H1 (cell line): ENCODE measurements at regions not wholly inside any gene's neighbourhood (a gene's known extent, or its start where the extent isn't known, plus 50 kb on each side); places are given as distances from the start of the nearest gene placed in this dataset.
A peak's percentile ranks its signal among the peaks of the same experiment; 100 is the strongest.

Experiments
- CTCF ChIA-PET: fragments of 300-600 bp; sonication (Branson Sonifier 250); formaldehyde crosslinking; loops from one replicate; lab custom pipeline; 2021; ENCODE audit not compliant: partially characterized antibody; lab: Charles Lee
- POLR2A ChIA-PET: fragments of 300-600 bp; sonication (Branson Sonifier 250); formaldehyde crosslinking; loops from one replicate; lab custom pipeline; 2021; ENCODE audit warnings: inconsistent platforms; ENCODE audit not compliant: partially characterized antibody; lab: Charles Lee
- DNase-seq, 2 experiments: peaks; one replicate each; pipeline versions ENCODE4 v3.0.0 to v3.0.0-alpha.2; 2010 to 2022; ENCODE audit warnings: low spot score in 2 of 2, low read depth in 1 of 2, mixed read lengths in 1 of 2
- FAIRE-seq: peaks from 2 replicates; lab custom pipeline; 2011; peaks lifted over from hg19 to GRCh38; lab: Jason Lieb, UNC
- H2AFZ ChIP-seq: 2 replicates; pipeline ENCODE4 v1.8.1; 2012; ENCODE audit warnings: low read length, inconsistent platforms
- H2AK5ac ChIP-seq: 2 replicates; pipeline ENCODE4 v1.6.1; 2013; ENCODE audit warnings: low read depth, low read length
- H2BK120ac ChIP-seq: replicated peaks from 2 replicates; pipeline ENCODE3; 2013; ENCODE audit warnings: low read depth, low read length, inconsistent platforms
- H2BK12ac ChIP-seq: 2 replicates; pipeline ENCODE4 v1.6.1; 2013; ENCODE audit warnings: low read depth, low read length
- H2BK15ac ChIP-seq: 2 replicates; pipeline ENCODE4 v1.6.1; 2013; ENCODE audit warnings: low read length
- H2BK20ac ChIP-seq: 2 replicates; pipeline ENCODE4 v1.6.1; 2013; ENCODE audit warnings: low read length
- H2BK5ac ChIP-seq: 2 replicates; pipeline ENCODE4 v1.6.1; 2013; ENCODE audit warnings: low read depth, low read length
- H3K14ac ChIP-seq: 2 replicates; pipeline ENCODE4 v1.6.1; 2013; ENCODE audit warnings: inconsistent platforms; ENCODE audit not compliant: insufficient read length
- H3K18ac ChIP-seq: 2 replicates; pipeline ENCODE4 v1.6.1; 2013; ENCODE audit warnings: low read length; ENCODE audit errors: extremely low read depth
- H3K23ac ChIP-seq: 2 replicates; pipeline ENCODE4 v1.6.1; 2013; ENCODE audit warnings: inconsistent platforms; ENCODE audit not compliant: insufficient read length
- H3K23me2 ChIP-seq: 2 replicates; pipeline ENCODE4 v1.6.1; 2013; ENCODE audit warnings: low read depth, low read length
- H3K27ac ChIP-seq: 2 replicates; pipeline ENCODE4 v1.6.1; 2011; ENCODE audit warnings: low read depth, low read length, inconsistent platforms
- H3K27me3 ChIP-seq, 4 experiments: replicated peaks in 1 of 4; 1 replicate in 1 of 4; 2 replicates in 3 of 4; pipeline versions ENCODE4 v1.6.1 to v1.8.1; 2011 to 2013; ENCODE audit warnings: low read length in 3 of 4, mild to moderate bottlenecking in 3 of 4, inconsistent platforms in 2 of 4, mixed read lengths in 2 of 4, moderate library complexity in 1 of 4; ENCODE audit not compliant: control insufficient read depth in 3 of 4, insufficient read depth in 3 of 4; ENCODE audit errors: extremely low read depth in 1 of 4
- H3K36me3 ChIP-seq, 4 experiments: 2 replicates each; pipeline versions ENCODE4 v1.6.1 to v1.8.1; 2011 to 2013; ENCODE audit warnings: mild to moderate bottlenecking in 4 of 4, low read length in 3 of 4, moderate library complexity in 2 of 4, control low read depth in 1 of 4, inconsistent platforms in 1 of 4; ENCODE audit not compliant: insufficient read depth in 4 of 4, control insufficient read depth in 2 of 4
- H3K4ac ChIP-seq: replicated peaks from 2 replicates; pipeline ENCODE3; 2013; ENCODE audit warnings: low read length, low read depth, mixed read lengths, inconsistent platforms; ENCODE audit not compliant: insufficient read length
- H3K4me1 ChIP-seq, 4 experiments: replicated peaks in 1 of 4; 1 replicate in 1 of 4; 2 replicates in 3 of 4; pipeline versions ENCODE4 v1.6.1 to v1.8.1; 2011 to 2013; ENCODE audit warnings: low read length in 3 of 4, inconsistent platforms in 2 of 4, mixed read lengths in 1 of 4; ENCODE audit not compliant: insufficient read depth in 4 of 4, control insufficient read depth in 3 of 4
- H3K4me2 ChIP-seq, 2 experiments: 2 replicates each; pipeline versions ENCODE4 v1.6.1 to v1.8.1; 2011 to 2013; ENCODE audit warnings: low read depth in 2 of 2, low read length in 2 of 2, control low read depth in 1 of 2, inconsistent platforms in 1 of 2, mild to moderate bottlenecking in 1 of 2; ENCODE audit not compliant: insufficient read depth in 1 of 2
- H3K4me3 ChIP-seq, 4 experiments: fragments of 200-600, 300-600 bp in 1 of 4; sonication (generic), shearing (Covaris generic), sonication (Bioruptor Twin) in 1 of 4; 2 replicates each; pipeline versions ENCODE4 v1.5.1 to v1.8.1; 2011 to 2016; ENCODE audit warnings: low read length in 4 of 4, low read depth in 3 of 4, control low read depth in 2 of 4, inconsistent platforms in 2 of 4, mild to moderate bottlenecking in 2 of 4, mixed read lengths in 1 of 4, moderate library complexity in 1 of 4; ENCODE audit not compliant: insufficient read depth in 2 of 4; ENCODE audit errors: extremely low read depth in 1 of 4
- H3K56ac ChIP-seq: replicated peaks from 2 replicates; pipeline ENCODE3; 2013; ENCODE audit warnings: low read depth, mild to moderate bottlenecking, mixed read lengths, low read length, inconsistent platforms; ENCODE audit not compliant: insufficient read length
- H3K79me1 ChIP-seq: 2 replicates; pipeline ENCODE4 v1.6.1; 2013; ENCODE audit warnings: low read depth, low read length, control low read depth
- H3K79me2 ChIP-seq, 2 experiments: 2 replicates each; pipeline versions ENCODE4 v1.6.1 to v1.8.1; 2012 to 2013; ENCODE audit warnings: low read length in 2 of 2, mild to moderate bottlenecking in 2 of 2, inconsistent platforms in 1 of 2; ENCODE audit not compliant: insufficient read depth in 2 of 2, control insufficient read depth in 1 of 2
- H3K9ac ChIP-seq, 4 experiments: replicated peaks in 1 of 4; 1 replicate in 1 of 4; 2 replicates in 3 of 4; pipeline versions ENCODE4 v1.6.1 to v1.8.1; 2011 to 2013; ENCODE audit warnings: low read depth in 3 of 4, low read length in 3 of 4, control low read depth in 2 of 4, mild to moderate bottlenecking in 2 of 4, moderate library complexity in 2 of 4, inconsistent platforms in 1 of 4; ENCODE audit errors: extremely low read depth in 1 of 4
- H3K9me3 ChIP-seq, 2 experiments: 2 replicates each; pipeline versions ENCODE4 v1.6.1 to v1.8.1; 2012 to 2013; ENCODE audit warnings: mild to moderate bottlenecking in 2 of 2, moderate library complexity in 2 of 2, control low read depth in 1 of 2, inconsistent platforms in 1 of 2, low read depth in 1 of 2, low read length in 1 of 2, mixed read lengths in 1 of 2; ENCODE audit not compliant: insufficient read depth in 2 of 2
- H4K20me1 ChIP-seq, 2 experiments: replicated peaks in 1 of 2; 2 replicates each; pipeline versions ENCODE3 to v1.8.1; 2011 to 2013; ENCODE audit warnings: inconsistent platforms in 2 of 2, low read length in 2 of 2, mild to moderate bottlenecking in 1 of 2; ENCODE audit not compliant: insufficient read depth in 2 of 2, control insufficient read depth in 1 of 2
- H4K5ac ChIP-seq: 2 replicates; pipeline ENCODE4 v1.6.1; 2013; ENCODE audit warnings: low read length, low read depth, mixed read lengths, inconsistent platforms; ENCODE audit not compliant: insufficient read length
- H4K8ac ChIP-seq: 2 replicates; pipeline ENCODE4 v1.8.0; 2013; ENCODE audit warnings: mild to moderate bottlenecking, moderate library complexity, low read length, inconsistent platforms; ENCODE audit not compliant: insufficient read depth; ENCODE audit errors: extremely low read depth
- H4K91ac ChIP-seq: replicated peaks from 2 replicates; pipeline ENCODE3; 2013; ENCODE audit warnings: low read length, mixed read lengths, inconsistent platforms; ENCODE audit not compliant: insufficient read length
- CBX8 ChIP-seq: fragments of 300-800, 300-1000 bp; sonication (generic); IDR thresholded peaks from 2 replicates; pipeline ENCODE4 v1.7.1; 2016; ENCODE audit warnings: low read depth, low read length, borderline replicate concordance
- CTCF ChIP-seq, 3 experiments: IDR thresholded peaks; 1 replicate in 2 of 3; 2 replicates in 1 of 3; pipeline versions ENCODE4 v1.5.1 to v1.6.1; 2011; ENCODE audit warnings: low read length in 3 of 3, mild to moderate bottlenecking in 3 of 3, inconsistent platforms in 2 of 3, low read depth in 1 of 3, moderate library complexity in 1 of 3; ENCODE audit not compliant: insufficient read depth in 1 of 3; ENCODE audit errors: control extremely low read depth in 1 of 3
- JUND ChIP-seq: IDR thresholded peaks from 2 replicates; pipeline ENCODE4 v1.6.1; 2011; ENCODE audit warnings: mild to moderate bottlenecking, improper control_type of control experiment, low read length
- KDM5A ChIP-seq: fragments of 200-600 bp; IDR thresholded peaks from 2 replicates; pipeline ENCODE4 v1.7.1; 2012; ENCODE audit warnings: mild to moderate bottlenecking, low read length, inconsistent platforms, mixed read lengths
- RFX5 ChIP-seq: IDR thresholded peaks from 2 replicates; pipeline ENCODE4 v1.6.1; 2011; ENCODE audit warnings: low read depth, low read length, improper control_type of control experiment, borderline replicate concordance
- WGBS, 2 experiments: shearing (Covaris generic) in 1 of 2; methylation state at CpG; one replicate each; pipeline versions ENCODE4 v1.1.6 to v1.1.7; 2013 to 2015; ENCODE audit warnings: low lambda C conversion rate in 2 of 2, mixed read lengths in 2 of 2, inconsistent platforms in 1 of 2, low coverage in 1 of 2, missing lambda C conversion rate in 1 of 2; ENCODE audit not compliant: insufficient replicate concordance in 2 of 2, insufficient coverage in 1 of 2, insufficient read length in 1 of 2; ENCODE audit errors: extremely low coverage in 1 of 2, missing lambda C conversion rate in 1 of 2; 5-methylcytosine and 5-hydroxymethylcytosine counted together

- no peaks in the 10 kb centered on the region for H3K79me2 ChIP-seq
Observed at GRCh38 chr9:12968093-12968492, 193.3 kb downstream of the LURAP1L start.

More at GRCh38 chr9:12968093-12968492, 193.3 kb downstream of the LURAP1L start:
- H2BK12ac ChIP-seq: no peak overlapping the region
- H3K4me2 ChIP-seq: no peak overlapping the region
- H3K18ac ChIP-seq: no peak overlapping the region
- CTCF ChIA-PET: no interaction called here
- DNase-seq (no peak), FAIRE-seq (peak; percentile 36)
- no peak for TF ChIP-seq CBX8
- no peak for TF ChIP-seq RFX5
- no peak for TF ChIP-seq CTCF (IDR thresholded peaks at IDR 0.05; ENCODE audit: control extremely low read depth in 1 of 3, insufficient read depth in 1 of 3, low read depth in 1 of 3, low read length in 3 of 3)
- no peak for TF ChIP-seq KDM5A
- no peak for TF ChIP-seq JUND
- H3K14ac ChIP-seq: no peak overlapping the region
- no peaks in the 10 kb centered on the region for H3K9me3 ChIP-seq
- no peak overlapping the region for H3K27ac ChIP-seq
- 78% methylated on average over 6 of the region's 6 CpGs; no CpG with 5 or more reads in 1 of the 2 experiments for WGBS, 2 experiments
- H3K4ac ChIP-seq: no peak overlapping the region
- H4K20me1 ChIP-seq: no peaks in the 10 kb centered on the region
- no peak overlapping the region for H2BK120ac ChIP-seq
- H2AK5ac ChIP-seq: no peak overlapping the region
- peak overlapping the region; percentile 8 for H4K91ac ChIP-seq
- H3K9ac ChIP-seq: no peak overlapping the region
- no peak overlapping the region for H2BK20ac ChIP-seq
- H3K27me3 ChIP-seq: no peaks in the 10 kb centered on the region
- peaks cover 0 to 4% (median 0%) of the 10 kb centered on the region in 4 experiments; a peak in 1 of 7 replicates for H3K4me1 ChIP-seq
- no peak overlapping the region for H3K23ac ChIP-seq
- POLR2A ChIA-PET: no interaction called here
- no peak overlapping the region for H3K56ac ChIP-seq
- H3K36me3 ChIP-seq: no peaks in the 10 kb centered on the region
- H4K5ac ChIP-seq: no peak overlapping the region
- H2BK15ac ChIP-seq: no peak overlapping the region
- no peak overlapping the region for H3K4me3 ChIP-seq
- peak overlapping the region; percentile 71 for H2AFZ ChIP-seq
- H3K23me2 ChIP-seq: no peaks in the 10 kb centered on the region
- H4K8ac ChIP-seq: no peak overlapping the region
- H3K79me1 ChIP-seq: no peaks in the 10 kb centered on the region
- no peak overlapping the region for H2BK5ac ChIP-seq
